Neural cell (in vitro differentiated cells): ENCODE measurements at regions not wholly inside any gene's neighbourhood (a gene's known extent, or its start where the extent isn't known, plus 50 kb on each side); places are given as distances from the start of the nearest gene placed in this dataset.

Source experiments
- EZH2 ChIP-seq: fragments of 200-600, 300-800 bp; shearing (Covaris generic), sonication (generic); IDR thresholded peaks from 2 replicates; pipeline ENCODE4 v1.6.1; 2014; ENCODE audit warnings: antibody characterized with exemption, low read length, borderline replicate concordance, mild to moderate bottlenecking; ENCODE audit not compliant: insufficient read depth, poor library complexity, severe bottlenecking
- POLR2AphosphoS5 ChIP-seq: IDR thresholded peaks from 2 replicates; pipeline ENCODE4 v1.6.1; 2012
- TAF1 ChIP-seq: IDR thresholded peaks from 2 replicates; pipeline ENCODE4 v1.6.1; 2012; ENCODE audit warnings: low read depth
- TF ChIP-seq, protein P1 (sequence below): fragments of 450-650 bp; IDR thresholded peaks from 2 replicates; pipeline ENCODE4 v1.5.1; 2014; ENCODE audit warnings: antibody characterized with exemption, mild to moderate bottlenecking, moderate library complexity; ENCODE audit not compliant: poor library complexity, severe bottlenecking
- TF ChIP-seq, protein P2 (sequence below): IDR thresholded peaks from 2 replicates; pipeline ENCODE4 v1.6.1; 2012; ENCODE audit warnings: borderline replicate concordance

DNA sequence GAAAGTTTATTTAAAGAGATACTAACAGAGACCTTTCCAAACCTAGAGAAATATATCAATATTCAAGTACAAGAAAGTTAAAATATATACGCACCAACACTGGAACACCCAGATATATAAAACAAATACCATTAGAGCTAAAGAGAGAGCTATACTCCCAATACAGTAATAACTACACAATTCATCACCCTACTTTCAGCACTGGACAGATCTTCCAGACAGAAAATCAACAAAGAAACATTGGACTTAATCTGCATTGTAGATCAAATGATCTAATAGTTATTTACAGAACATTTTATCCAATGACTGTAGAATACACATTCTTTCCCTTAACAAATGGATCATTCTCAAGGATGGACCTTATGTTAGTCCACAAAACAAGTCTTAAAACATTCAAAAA lies 311.9 kb downstream of the METTL15 start:
- TF ChIP-seq EZH2 (no peak), POLR2AphosphoS5 (no peak), TAF1 (no peak)
- TF ChIP-seq, protein P1, sequence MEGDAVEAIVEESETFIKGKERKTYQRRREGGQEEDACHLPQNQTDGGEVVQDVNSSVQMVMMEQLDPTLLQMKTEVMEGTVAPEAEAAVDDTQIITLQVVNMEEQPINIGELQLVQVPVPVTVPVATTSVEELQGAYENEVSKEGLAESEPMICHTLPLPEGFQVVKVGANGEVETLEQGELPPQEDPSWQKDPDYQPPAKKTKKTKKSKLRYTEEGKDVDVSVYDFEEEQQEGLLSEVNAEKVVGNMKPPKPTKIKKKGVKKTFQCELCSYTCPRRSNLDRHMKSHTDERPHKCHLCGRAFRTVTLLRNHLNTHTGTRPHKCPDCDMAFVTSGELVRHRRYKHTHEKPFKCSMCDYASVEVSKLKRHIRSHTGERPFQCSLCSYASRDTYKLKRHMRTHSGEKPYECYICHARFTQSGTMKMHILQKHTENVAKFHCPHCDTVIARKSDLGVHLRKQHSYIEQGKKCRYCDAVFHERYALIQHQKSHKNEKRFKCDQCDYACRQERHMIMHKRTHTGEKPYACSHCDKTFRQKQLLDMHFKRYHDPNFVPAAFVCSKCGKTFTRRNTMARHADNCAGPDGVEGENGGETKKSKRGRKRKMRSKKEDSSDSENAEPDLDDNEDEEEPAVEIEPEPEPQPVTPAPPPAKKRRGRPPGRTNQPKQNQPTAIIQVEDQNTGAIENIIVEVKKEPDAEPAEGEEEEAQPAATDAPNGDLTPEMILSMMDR = no peak
- TF ChIP-seq, protein P2, sequence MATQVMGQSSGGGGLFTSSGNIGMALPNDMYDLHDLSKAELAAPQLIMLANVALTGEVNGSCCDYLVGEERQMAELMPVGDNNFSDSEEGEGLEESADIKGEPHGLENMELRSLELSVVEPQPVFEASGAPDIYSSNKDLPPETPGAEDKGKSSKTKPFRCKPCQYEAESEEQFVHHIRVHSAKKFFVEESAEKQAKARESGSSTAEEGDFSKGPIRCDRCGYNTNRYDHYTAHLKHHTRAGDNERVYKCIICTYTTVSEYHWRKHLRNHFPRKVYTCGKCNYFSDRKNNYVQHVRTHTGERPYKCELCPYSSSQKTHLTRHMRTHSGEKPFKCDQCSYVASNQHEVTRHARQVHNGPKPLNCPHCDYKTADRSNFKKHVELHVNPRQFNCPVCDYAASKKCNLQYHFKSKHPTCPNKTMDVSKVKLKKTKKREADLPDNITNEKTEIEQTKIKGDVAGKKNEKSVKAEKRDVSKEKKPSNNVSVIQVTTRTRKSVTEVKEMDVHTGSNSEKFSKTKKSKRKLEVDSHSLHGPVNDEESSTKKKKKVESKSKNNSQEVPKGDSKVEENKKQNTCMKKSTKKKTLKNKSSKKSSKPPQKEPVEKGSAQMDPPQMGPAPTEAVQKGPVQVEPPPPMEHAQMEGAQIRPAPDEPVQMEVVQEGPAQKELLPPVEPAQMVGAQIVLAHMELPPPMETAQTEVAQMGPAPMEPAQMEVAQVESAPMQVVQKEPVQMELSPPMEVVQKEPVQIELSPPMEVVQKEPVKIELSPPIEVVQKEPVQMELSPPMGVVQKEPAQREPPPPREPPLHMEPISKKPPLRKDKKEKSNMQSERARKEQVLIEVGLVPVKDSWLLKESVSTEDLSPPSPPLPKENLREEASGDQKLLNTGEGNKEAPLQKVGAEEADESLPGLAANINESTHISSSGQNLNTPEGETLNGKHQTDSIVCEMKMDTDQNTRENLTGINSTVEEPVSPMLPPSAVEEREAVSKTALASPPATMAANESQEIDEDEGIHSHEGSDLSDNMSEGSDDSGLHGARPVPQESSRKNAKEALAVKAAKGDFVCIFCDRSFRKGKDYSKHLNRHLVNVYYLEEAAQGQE = no peak
